ENCODE measurements at regions not wholly inside any gene's neighbourhood (a gene's known extent, or its start where the extent isn't known, plus 50 kb on each side); places are given as distances from the start of the nearest gene placed in this dataset.
"Not testable (repeated sequence)": the region's sequence is repeated elsewhere in the genome, so short reads cannot be mapped to it uniquely, and the experiment has no call there.

- no peak overlapping the region for H3K4ac ChIP-seq (ENCODE audit: low read depth in 1 of 2, low read length in 2 of 2)
- no peak overlapping the region for H3K14ac ChIP-seq (ENCODE audit: low read length in 2 of 2)
- H2BK15ac ChIP-seq (ENCODE audit: low read depth, poor library complexity, severe bottlenecking) = no peak overlapping the region
- 76% methylated on average over 7 of the region's 7 CpGs for WGBS
- no peak overlapping the region for H3K27ac ChIP-seq (ENCODE audit: low read length, poor library complexity, severe bottlenecking)
- H2AK5ac ChIP-seq (ENCODE audit: low read length, severe bottlenecking) = no peak overlapping the region
- no peak for DNase-seq
- peaks cover 3% of the 10 kb centered on the region for H3K9me3 ChIP-seq (ENCODE audit: control insufficient read depth, low read length)
- H3K27me3 ChIP-seq (ENCODE audit: control insufficient read depth in 1 of 2, insufficient read depth in 1 of 2, low read length in 2 of 2) = no peaks in the 10 kb centered on the region
- no peak overlapping the region for H2BK5ac ChIP-seq (ENCODE audit: low read depth, low read length, poor library complexity, severe bottlenecking)
- no peaks in the 10 kb centered on the region for H3K36me3 ChIP-seq (ENCODE audit: control insufficient read depth in 1 of 2, insufficient read depth in 2 of 2, low read depth in 1 of 2, low read length in 2 of 2)
- H4K91ac ChIP-seq (ENCODE audit: low read length) = no peak overlapping the region
- no peak overlapping the region for H3K23ac ChIP-seq (ENCODE audit: low read length in 2 of 2)
- H3K18ac ChIP-seq (ENCODE audit: low read depth in 1 of 2, low read length in 2 of 2) = no peak overlapping the region
- no peak overlapping the region for H3K9ac ChIP-seq (ENCODE audit: low read length)
- no peak overlapping the region for H2BK120ac ChIP-seq (ENCODE audit: low read depth, low read length)
- no peak overlapping the region for H4K8ac ChIP-seq (ENCODE audit: low read length)
- H3K79me1 ChIP-seq (replicated peaks; ENCODE audit: low read length, poor library complexity, severe bottlenecking) = no peaks in the 10 kb centered on the region
- H3K4me2 ChIP-seq (ENCODE audit: low read length, poor library complexity, severe bottlenecking) = no peak overlapping the region
- no peaks in the 10 kb centered on the region for H3K4me1 ChIP-seq (ENCODE audit: control insufficient read depth, insufficient read depth, low read depth, low read length)
- no peak overlapping the region for H2BK12ac ChIP-seq (ENCODE audit: low read length in 2 of 2)
- H2AFZ ChIP-seq (ENCODE audit: low read depth, low read length) = no peak overlapping the region
- no peak overlapping the region for H3K4me3 ChIP-seq (ENCODE audit: insufficient read depth in 1 of 2, low read depth in 1 of 2, low read length in 2 of 2)
Measured at GRCh38 chr17:11170881-11171280, 70.1 kb upstream of the SHISA6 start.

- Histone ChIP-seq H2BK12ac (ENCODE audit: low read length in 2 of 2) (no peak overlapping the region), H2BK15ac (ENCODE audit: low read depth, poor library complexity, severe bottlenecking) (no peak overlapping the region), H3K14ac (ENCODE audit: low read length in 2 of 2) (no peak overlapping the region), H3K27ac (ENCODE audit: low read length, poor library complexity, severe bottlenecking) (no peak overlapping the region), H3K27me3 (ENCODE audit: control insufficient read depth in 1 of 2, insufficient read depth in 1 of 2, low read length in 2 of 2) (peaks cover 0 to 6% of the 10 kb centered on the region in 2 experiments), H3K18ac (ENCODE audit: low read depth in 1 of 2, low read length in 2 of 2) (no peak overlapping the region), H4K91ac (ENCODE audit: low read length) (no peak overlapping the region), H3K4me1 (ENCODE audit: control insufficient read depth, insufficient read depth, low read depth, low read length) (no peaks in the 10 kb centered on the region), H3K36me3 (ENCODE audit: control insufficient read depth in 1 of 2, insufficient read depth in 2 of 2, low read depth in 1 of 2, low read length in 2 of 2) (no peaks in the 10 kb centered on the region), H3K9me3 (ENCODE audit: control insufficient read depth, low read length) (no peaks in the 10 kb centered on the region), H3K4ac (ENCODE audit: low read depth in 1 of 2, low read length in 2 of 2) (no peak overlapping the region), H3K23ac (ENCODE audit: low read length in 2 of 2) (no peak overlapping the region), H3K4me3 (ENCODE audit: insufficient read depth in 1 of 2, low read depth in 1 of 2, low read length in 2 of 2) (no peak overlapping the region), H3K79me1 (replicated peaks; ENCODE audit: low read length, poor library complexity, severe bottlenecking) (no peaks in the 10 kb centered on the region), H2AFZ (ENCODE audit: low read depth, low read length) (no peak overlapping the region), H3K9ac (ENCODE audit: low read length) (no peak overlapping the region), H2BK5ac (ENCODE audit: low read depth, low read length, poor library complexity, severe bottlenecking) (no peak overlapping the region), H4K8ac (ENCODE audit: low read length) (no peak overlapping the region), H2AK5ac (ENCODE audit: low read length, severe bottlenecking) (no peak overlapping the region), H2BK120ac (ENCODE audit: low read depth, low read length) (no peak overlapping the region), H3K4me2 (ENCODE audit: low read length, poor library complexity, severe bottlenecking) (no peak overlapping the region)
- 74% methylated on average over 6 of the region's 8 CpGs for WGBS
- DNase-seq = no peak
Measured at GRCh38 chr17:11151818-11152425, 89.1 kb upstream of the SHISA6 start.

GRCh38 chr17:11150906-11151511, 90.0 kb upstream of the SHISA6 start:
- not testable (repeated sequence) for DNase-seq; H3K14ac ChIP-seq (ENCODE audit: low read length in 2 of 2); H3K4me2 ChIP-seq (ENCODE audit: low read length, poor library complexity, severe bottlenecking); H3K23ac ChIP-seq (ENCODE audit: low read length in 2 of 2); H3K79me1 ChIP-seq (replicated peaks; ENCODE audit: low read length, poor library complexity, severe bottlenecking); H4K8ac ChIP-seq (ENCODE audit: low read length); H3K18ac ChIP-seq (ENCODE audit: low read depth in 1 of 2, low read length in 2 of 2); H3K27me3 ChIP-seq (ENCODE audit: control insufficient read depth in 1 of 2, insufficient read depth in 1 of 2, low read length in 2 of 2); H3K4ac ChIP-seq (ENCODE audit: low read depth in 1 of 2, low read length in 2 of 2); H3K9me3 ChIP-seq (ENCODE audit: control insufficient read depth, low read length); H3K4me1 ChIP-seq (ENCODE audit: control insufficient read depth, insufficient read depth, low read depth, low read length); H3K9ac ChIP-seq (ENCODE audit: low read length); H2AFZ ChIP-seq (ENCODE audit: low read depth, low read length); H3K4me3 ChIP-seq (ENCODE audit: insufficient read depth in 1 of 2, low read depth in 1 of 2, low read length in 2 of 2); H3K27ac ChIP-seq (ENCODE audit: low read length, poor library complexity, severe bottlenecking); H2BK120ac ChIP-seq (ENCODE audit: low read depth, low read length); H4K91ac ChIP-seq (ENCODE audit: low read length); H2BK5ac ChIP-seq (ENCODE audit: low read depth, low read length, poor library complexity, severe bottlenecking); H2BK12ac ChIP-seq (ENCODE audit: low read length in 2 of 2); H3K36me3 ChIP-seq (ENCODE audit: control insufficient read depth in 1 of 2, insufficient read depth in 2 of 2, low read depth in 1 of 2, low read length in 2 of 2); H2AK5ac ChIP-seq (ENCODE audit: low read length, severe bottlenecking); H2BK15ac ChIP-seq (ENCODE audit: low read depth, poor library complexity, severe bottlenecking)
- 88% methylated on average over 18 of the region's 19 CpGs for WGBS

- Histone ChIP-seq H2AFZ (ENCODE audit: low read depth, low read length) (no peak overlapping the region), H3K9ac (ENCODE audit: low read length) (no peak overlapping the region), H3K4me3 (ENCODE audit: insufficient read depth in 1 of 2, low read depth in 1 of 2, low read length in 2 of 2) (no peak overlapping the region), H3K27me3 (ENCODE audit: control insufficient read depth in 1 of 2, insufficient read depth in 1 of 2, low read length in 2 of 2) (peaks cover 0 to 14% of the 10 kb centered on the region in 2 experiments), H3K79me1 (replicated peaks; ENCODE audit: low read length, poor library complexity, severe bottlenecking) (no peaks in the 10 kb centered on the region), H3K18ac (ENCODE audit: low read depth in 1 of 2, low read length in 2 of 2) (no peak overlapping the region), H3K4me1 (ENCODE audit: control insufficient read depth, insufficient read depth, low read depth, low read length) (no peaks in the 10 kb centered on the region), H3K23ac (ENCODE audit: low read length in 2 of 2) (no peak overlapping the region), H2BK15ac (ENCODE audit: low read depth, poor library complexity, severe bottlenecking) (no peak overlapping the region), H2BK5ac (ENCODE audit: low read depth, low read length, poor library complexity, severe bottlenecking) (no peak overlapping the region), H2BK120ac (ENCODE audit: low read depth, low read length) (no peak overlapping the region), H4K91ac (ENCODE audit: low read length) (no peak overlapping the region), H3K27ac (ENCODE audit: low read length, poor library complexity, severe bottlenecking) (no peak overlapping the region), H3K4ac (ENCODE audit: low read depth in 1 of 2, low read length in 2 of 2) (no peak overlapping the region), H3K36me3 (ENCODE audit: control insufficient read depth in 1 of 2, insufficient read depth in 2 of 2, low read depth in 1 of 2, low read length in 2 of 2) (no peaks in the 10 kb centered on the region), H3K9me3 (ENCODE audit: control insufficient read depth, low read length) (no peaks in the 10 kb centered on the region), H2BK12ac (ENCODE audit: low read length in 2 of 2) (no peak overlapping the region), H3K4me2 (ENCODE audit: low read length, poor library complexity, severe bottlenecking) (no peak overlapping the region), H4K8ac (ENCODE audit: low read length) (no peak overlapping the region), H3K14ac (ENCODE audit: low read length in 2 of 2) (no peak overlapping the region), H2AK5ac (ENCODE audit: low read length, severe bottlenecking) (no peak overlapping the region)
- no peak for DNase-seq
- WGBS = 44% methylated on average over 6 of the region's 7 CpGs
Measured at GRCh38 chr17:11144358-11145233, 96.4 kb upstream of the SHISA6 start.
